Activated CD8-positive, alpha-beta T cell treated with anti-CD3 and anti-CD28 coated beads, Interleukin-2, amount 10 ng/mL, durations not matched to agents 7 days and 5 days (primary cell): ENCODE measurements at regions not wholly inside any gene's neighbourhood (a gene's known extent, or its start where the extent isn't known, plus 50 kb on each side); places are given as distances from the start of the nearest gene placed in this dataset.

ENCODE experiments used
- ATAC-seq: fragments of 150-1000 bp; cut with Tn5 transposase; one replicate; pipeline ENCODE4 v1.10.0; 2021; ENCODE audit warnings: moderate library complexity
- CTCF ChIA-PET: fragments of 350-600 bp; sonication (Branson Sonifier 250); formaldehyde crosslinking; loops from one replicate; lab custom pipeline; 2021; ENCODE audit warnings: antibody characterized with exemption; lab: Charles Lee
- POLR2A ChIA-PET: fragments of 350-600 bp; sonication (Branson Sonifier 250); formaldehyde crosslinking; loops from one replicate; lab custom pipeline; 2021; ENCODE audit warnings: antibody characterized with exemption; lab: Charles Lee
- DNase-seq: peaks from one replicate; pipeline ENCODE4 v3.0.0-alpha.2; 2020
- H3K27ac Mint-ChIP-seq: one replicate; pipeline ENCODE4 v1.8.0; 2021; ENCODE audit warnings: mild to moderate bottlenecking, mixed read lengths
- H3K27me3 Mint-ChIP-seq: one replicate; pipeline ENCODE4 v1.8.0; 2021; ENCODE audit warnings: low read depth, mixed read lengths
- H3K36me3 Mint-ChIP-seq: one replicate; pipeline ENCODE4 v1.8.0; 2021; ENCODE audit warnings: low read depth, mixed read lengths
- H3K4me1 Mint-ChIP-seq: one replicate; pipeline ENCODE4 v1.8.0; 2021; ENCODE audit warnings: low read depth, mixed read lengths
- H3K4me3 Mint-ChIP-seq: one replicate; pipeline ENCODE4 v1.8.0; 2021; ENCODE audit warnings: mild to moderate bottlenecking, mixed read lengths
- H3K9me3 Mint-ChIP-seq: one replicate; pipeline ENCODE4 v1.8.0; 2022; ENCODE audit warnings: mixed read lengths; ENCODE audit not compliant: insufficient read depth

DNA sequence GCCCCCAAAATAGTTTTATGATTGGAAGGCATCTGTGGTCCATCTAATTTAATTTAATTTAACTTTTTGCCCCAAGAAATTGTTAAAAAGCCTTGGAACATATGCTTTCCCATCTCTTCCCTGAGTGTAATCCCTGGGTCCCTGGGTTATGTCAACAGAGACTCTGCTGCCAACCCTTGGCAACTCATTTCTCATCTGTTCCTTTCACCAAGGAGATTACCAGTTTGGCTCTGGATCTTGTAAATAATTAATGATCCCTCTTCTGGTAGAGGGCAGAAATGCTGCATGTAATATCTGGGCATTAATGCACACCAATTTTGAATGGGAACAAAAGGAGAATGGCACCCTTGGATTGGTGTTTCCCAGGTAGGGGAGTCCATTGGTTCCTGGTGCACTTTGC is 514.2 kb downstream of the CCSER2 start:
- H3K27ac Mint-ChIP-seq = no peak overlapping the region
- no peaks in the 10 kb centered on the region for H3K36me3 Mint-ChIP-seq
- CTCF ChIA-PET = no interaction called here
- DNase-seq (no peak), ATAC-seq (no peak)
- H3K4me1 Mint-ChIP-seq = no peaks in the 10 kb centered on the region
- no peak overlapping the region for H3K4me3 Mint-ChIP-seq
- no peaks in the 10 kb centered on the region for H3K27me3 Mint-ChIP-seq
- no peaks in the 10 kb centered on the region for H3K9me3 Mint-ChIP-seq
- POLR2A ChIA-PET = no interaction called here

DNA sequence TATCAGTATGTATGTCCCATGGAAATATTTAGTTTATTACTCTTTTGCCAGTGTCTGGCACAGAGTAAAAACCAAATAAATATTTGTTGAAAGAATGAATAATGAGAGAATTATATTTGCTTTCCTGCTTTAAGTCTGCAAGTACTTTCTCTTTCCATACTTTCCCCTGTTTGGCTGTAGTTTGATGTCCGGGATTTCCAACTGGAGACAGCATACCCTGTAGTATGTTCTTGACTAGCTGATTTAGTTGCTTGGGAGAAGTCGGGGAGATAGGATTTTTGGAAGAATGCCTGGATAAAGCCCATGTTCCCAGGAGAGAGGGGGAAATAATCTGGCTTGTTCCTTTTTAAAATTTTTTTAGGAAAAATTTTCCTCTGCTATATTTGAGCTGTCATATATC is 516.1 kb downstream of the CCSER2 start:
- Mint-ChIP-seq H3K4me1 (no peaks in the 10 kb centered on the region), H3K27ac (no peak overlapping the region), H3K36me3 (no peaks in the 10 kb centered on the region), H3K27me3 (no peaks in the 10 kb centered on the region), H3K9me3 (no peaks in the 10 kb centered on the region), H3K4me3 (no peak overlapping the region)
- DNase-seq (no peak), ATAC-seq (no peak)
- ChIA-PET POLR2A (no interaction called here), CTCF (no interaction called here)

DNA sequence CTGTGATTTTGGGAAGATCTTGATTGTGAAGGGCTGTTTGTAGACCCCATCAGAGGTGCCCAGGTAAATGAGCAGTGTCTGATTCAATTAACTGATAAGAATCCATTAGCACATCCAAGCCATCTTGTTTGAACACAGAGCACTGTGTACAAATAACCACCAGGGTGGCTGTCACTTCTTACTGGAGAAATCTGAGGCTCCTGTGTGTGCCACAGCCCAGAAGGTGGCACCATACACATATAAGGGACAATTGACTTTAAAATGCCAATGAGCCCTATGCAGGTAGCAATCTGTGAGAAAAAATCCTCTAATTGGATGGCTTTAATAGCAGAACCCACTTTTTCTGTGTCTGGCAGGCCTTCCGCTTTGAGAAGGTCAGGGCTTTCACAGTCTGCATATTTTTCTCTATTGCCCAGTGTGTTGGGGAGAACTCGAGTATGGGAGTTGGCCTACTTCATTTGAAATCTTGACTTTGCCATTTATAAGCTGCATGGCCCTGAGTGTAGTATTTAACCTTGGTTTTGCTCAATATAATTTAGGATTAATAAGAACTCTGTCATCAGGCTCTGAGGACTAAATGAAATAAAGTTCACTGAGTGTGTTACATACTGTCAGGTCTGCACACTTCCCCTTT is 517.4 kb downstream of the CCSER2 start:
- DNase-seq (no peak), ATAC-seq (no peak)
- no peaks in the 10 kb centered on the region for H3K27me3 Mint-ChIP-seq
- POLR2A ChIA-PET = no interaction called here
- no peak overlapping the region for H3K27ac Mint-ChIP-seq
- H3K4me1 Mint-ChIP-seq = no peaks in the 10 kb centered on the region
- H3K9me3 Mint-ChIP-seq = no peaks in the 10 kb centered on the region
- H3K4me3 Mint-ChIP-seq = no peak overlapping the region
- H3K36me3 Mint-ChIP-seq = no peaks in the 10 kb centered on the region
- CTCF ChIA-PET = no interaction called here

DNA sequence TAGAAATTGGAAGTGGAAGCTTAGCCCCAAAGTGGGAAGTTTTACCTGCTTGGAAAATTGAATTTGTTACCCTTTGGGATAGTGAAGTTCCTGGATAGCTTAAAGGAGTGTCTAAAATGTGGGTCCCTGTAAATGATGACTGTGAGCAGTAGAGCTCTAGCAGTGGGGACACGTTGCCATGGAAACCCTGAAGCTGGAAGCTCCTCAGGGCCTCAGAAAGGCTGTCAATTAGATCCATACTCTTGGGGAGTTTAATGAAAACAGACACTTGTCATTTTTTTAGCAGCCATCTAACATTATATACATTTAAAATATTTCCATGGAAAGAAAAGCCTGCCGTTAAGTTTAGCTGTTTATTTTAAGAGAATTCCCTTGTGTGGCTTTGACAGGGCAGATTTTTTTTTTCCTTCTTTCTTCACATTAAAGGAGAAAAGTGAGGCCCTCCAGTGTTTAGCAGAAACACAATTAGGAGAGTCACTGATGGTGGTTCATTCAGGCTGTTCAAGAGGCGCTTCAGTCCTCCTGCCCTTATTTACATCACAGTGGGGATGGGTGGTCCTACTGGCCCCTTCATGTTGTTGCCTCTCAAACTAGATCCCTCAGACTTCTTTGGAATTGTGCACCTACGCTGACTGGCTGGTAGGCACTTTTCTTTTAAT is 518.4 kb downstream of the CCSER2 start:
- Mint-ChIP-seq H3K27ac (no peak overlapping the region), H3K4me3 (no peak overlapping the region), H3K36me3 (no peaks in the 10 kb centered on the region), H3K27me3 (no peaks in the 10 kb centered on the region), H3K4me1 (no peaks in the 10 kb centered on the region), H3K9me3 (no peaks in the 10 kb centered on the region)
- ChIA-PET POLR2A (no interaction called here), CTCF (no interaction called here)
- DNase-seq = no peak
- no peak for ATAC-seq

DNA sequence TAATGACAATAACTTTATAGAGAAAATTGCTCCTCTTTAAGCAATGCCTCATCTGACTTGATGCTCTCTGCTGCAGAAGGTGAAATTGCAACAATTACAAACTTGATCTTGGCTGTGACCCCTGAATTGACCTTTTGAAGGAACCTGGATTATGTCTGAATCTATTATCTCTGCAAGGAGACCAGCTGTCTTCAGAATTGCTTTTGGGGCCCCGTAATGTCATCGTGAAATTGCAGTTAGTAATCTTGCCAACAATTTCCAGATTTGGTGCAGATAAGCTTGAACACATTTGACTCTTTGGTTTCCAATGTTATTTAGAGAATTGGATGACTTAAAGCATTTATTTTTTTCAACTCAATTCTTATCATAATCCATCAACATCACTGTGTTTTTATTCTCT is 520.6 kb downstream of the CCSER2 start:
- no peaks in the 10 kb centered on the region for H3K4me1 Mint-ChIP-seq
- ChIA-PET CTCF (no interaction called here), POLR2A (no interaction called here)
- H3K4me3 Mint-ChIP-seq = no peak overlapping the region
- H3K9me3 Mint-ChIP-seq = no peaks in the 10 kb centered on the region
- no peak overlapping the region for H3K27ac Mint-ChIP-seq
- ATAC-seq (no peak), DNase-seq (no peak)
- H3K27me3 Mint-ChIP-seq = no peaks in the 10 kb centered on the region
- H3K36me3 Mint-ChIP-seq = no peaks in the 10 kb centered on the region

DNA sequence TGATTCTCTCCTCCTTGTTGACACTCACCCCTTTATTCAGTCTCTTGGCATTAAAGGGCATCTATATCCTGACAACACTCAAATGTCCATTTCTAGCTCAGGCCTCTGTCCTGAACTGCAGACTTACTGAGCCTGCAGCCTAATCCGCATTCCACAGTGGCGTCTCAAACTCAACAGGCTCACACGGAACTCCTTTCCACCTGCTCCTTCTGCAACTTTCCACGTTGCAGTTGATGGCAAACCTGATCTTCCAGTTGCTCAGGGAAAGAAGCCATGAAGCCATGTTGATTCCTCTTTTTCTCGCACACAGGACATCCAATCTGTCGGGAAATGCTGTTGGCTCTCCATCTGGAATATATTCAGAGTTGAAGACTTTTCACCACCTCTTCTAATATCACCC is 522.4 kb downstream of the CCSER2 start:
- no peaks in the 10 kb centered on the region for H3K9me3 Mint-ChIP-seq
- POLR2A ChIA-PET = no interaction called here
- no peak overlapping the region for H3K27ac Mint-ChIP-seq
- H3K27me3 Mint-ChIP-seq = no peaks in the 10 kb centered on the region
- DNase-seq = no peak
- CTCF ChIA-PET = no interaction called here
- H3K4me1 Mint-ChIP-seq = no peaks in the 10 kb centered on the region
- H3K4me3 Mint-ChIP-seq = no peak overlapping the region
- H3K36me3 Mint-ChIP-seq = no peaks in the 10 kb centered on the region
- ATAC-seq = no peak

DNA sequence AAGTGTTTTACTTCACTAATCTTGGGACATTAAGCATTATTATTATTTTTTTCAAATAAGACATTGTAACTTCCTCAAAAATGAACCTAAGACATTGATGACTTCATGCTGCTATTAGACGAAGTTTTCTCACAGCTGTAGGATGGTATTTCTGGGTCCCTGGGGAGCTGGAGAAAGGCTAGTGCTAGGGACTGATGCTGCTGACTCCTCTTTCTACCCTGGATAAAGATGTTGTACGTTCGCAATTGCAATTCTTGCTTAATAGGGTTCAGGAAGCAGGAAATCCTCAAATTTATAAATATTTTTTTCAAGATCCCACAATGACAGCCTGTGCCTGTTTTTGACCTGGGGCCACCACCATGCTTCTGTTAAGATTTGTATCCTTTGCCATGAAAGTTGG is 526.0 kb downstream of the CCSER2 start:
- no peaks in the 10 kb centered on the region for H3K36me3 Mint-ChIP-seq
- ATAC-seq = no peak
- CTCF ChIA-PET = no interaction called here
- no peak overlapping the region for H3K27ac Mint-ChIP-seq
- POLR2A ChIA-PET = no interaction called here
- H3K4me3 Mint-ChIP-seq = no peak overlapping the region
- H3K27me3 Mint-ChIP-seq = no peaks in the 10 kb centered on the region
- H3K4me1 Mint-ChIP-seq = no peaks in the 10 kb centered on the region
- no peaks in the 10 kb centered on the region for H3K9me3 Mint-ChIP-seq
- no peak for DNase-seq

DNA sequence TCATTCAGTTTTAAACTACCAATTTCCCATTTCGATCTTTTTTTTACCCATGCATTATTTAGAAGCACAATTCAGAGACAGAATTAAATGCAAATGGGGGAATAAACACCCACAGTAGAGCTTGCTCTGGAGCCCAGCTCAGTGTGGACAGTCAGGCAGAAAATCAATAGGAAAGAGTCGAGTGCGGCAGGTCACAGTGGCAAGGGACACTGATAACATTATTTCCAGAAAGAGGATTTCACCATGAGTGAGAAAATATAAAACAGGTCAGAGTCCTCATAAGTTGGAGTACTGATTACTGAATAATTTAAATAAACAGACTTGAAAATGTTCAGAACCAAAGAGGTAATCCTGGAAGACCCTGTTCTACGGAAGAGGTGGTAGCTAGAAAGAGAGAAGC is 532.5 kb downstream of the CCSER2 start:
- ATAC-seq = no peak
- Mint-ChIP-seq H3K27me3 (no peaks in the 10 kb centered on the region), H3K36me3 (no peaks in the 10 kb centered on the region), H3K4me3 (no peak overlapping the region), H3K9me3 (no peaks in the 10 kb centered on the region), H3K27ac (no peak overlapping the region), H3K4me1 (no peaks in the 10 kb centered on the region)
- ChIA-PET CTCF (no interaction called here), POLR2A (no interaction called here)
- no peak for DNase-seq

DNA sequence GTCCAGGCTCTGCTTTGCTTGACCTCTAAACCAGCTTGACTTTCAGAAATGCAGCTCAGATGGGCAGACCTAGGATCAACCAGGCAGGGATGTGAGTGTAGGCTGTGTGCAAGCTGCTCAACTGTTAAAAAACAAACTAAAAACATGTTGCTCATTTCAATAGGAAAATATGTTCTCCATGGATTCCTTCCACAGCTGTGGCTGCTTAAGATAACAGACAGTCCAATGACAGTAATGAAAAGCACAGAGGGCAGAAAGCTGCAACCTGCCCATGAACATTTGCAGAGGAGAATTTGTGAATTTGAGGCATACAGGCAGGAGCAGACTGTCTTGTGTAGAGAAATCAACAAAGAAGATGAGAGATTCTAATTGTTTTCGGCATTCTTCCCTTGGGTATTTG is 534.2 kb downstream of the CCSER2 start:
- ATAC-seq (no peak), DNase-seq (no peak)
- no peak overlapping the region for H3K27ac Mint-ChIP-seq
- CTCF ChIA-PET = no interaction called here
- H3K36me3 Mint-ChIP-seq = no peaks in the 10 kb centered on the region
- no peaks in the 10 kb centered on the region for H3K27me3 Mint-ChIP-seq
- H3K4me1 Mint-ChIP-seq = no peaks in the 10 kb centered on the region
- H3K9me3 Mint-ChIP-seq = no peaks in the 10 kb centered on the region
- POLR2A ChIA-PET = no interaction called here
- H3K4me3 Mint-ChIP-seq = no peak overlapping the region

DNA sequence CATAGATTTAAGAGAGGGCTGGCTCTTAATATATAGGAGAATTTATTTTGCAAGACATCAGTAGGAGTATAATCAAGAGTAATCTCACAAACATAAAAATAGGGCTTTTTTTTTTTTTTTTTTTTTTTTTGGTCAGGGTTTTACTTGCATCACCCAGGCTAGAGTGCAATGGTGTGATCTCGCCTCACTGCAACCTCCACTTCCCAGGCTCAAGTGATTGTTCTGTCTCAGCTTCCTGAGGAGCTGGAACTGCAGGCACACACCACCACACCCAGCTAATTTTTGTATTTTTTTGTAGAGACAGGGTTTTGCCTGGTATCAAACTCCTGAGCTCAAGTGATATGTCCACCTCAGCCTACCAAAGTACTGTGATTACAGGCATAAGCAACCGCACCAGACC is 535.3 kb downstream of the CCSER2 start:
- Mint-ChIP-seq H3K27ac (no peak overlapping the region), H3K4me3 (no peak overlapping the region), H3K27me3 (no peaks in the 10 kb centered on the region), H3K9me3 (no peaks in the 10 kb centered on the region), H3K36me3 (no peaks in the 10 kb centered on the region), H3K4me1 (no peaks in the 10 kb centered on the region)
- CTCF ChIA-PET = no interaction called here
- ATAC-seq (no peak), DNase-seq (no peak)
- POLR2A ChIA-PET = no interaction called here

DNA sequence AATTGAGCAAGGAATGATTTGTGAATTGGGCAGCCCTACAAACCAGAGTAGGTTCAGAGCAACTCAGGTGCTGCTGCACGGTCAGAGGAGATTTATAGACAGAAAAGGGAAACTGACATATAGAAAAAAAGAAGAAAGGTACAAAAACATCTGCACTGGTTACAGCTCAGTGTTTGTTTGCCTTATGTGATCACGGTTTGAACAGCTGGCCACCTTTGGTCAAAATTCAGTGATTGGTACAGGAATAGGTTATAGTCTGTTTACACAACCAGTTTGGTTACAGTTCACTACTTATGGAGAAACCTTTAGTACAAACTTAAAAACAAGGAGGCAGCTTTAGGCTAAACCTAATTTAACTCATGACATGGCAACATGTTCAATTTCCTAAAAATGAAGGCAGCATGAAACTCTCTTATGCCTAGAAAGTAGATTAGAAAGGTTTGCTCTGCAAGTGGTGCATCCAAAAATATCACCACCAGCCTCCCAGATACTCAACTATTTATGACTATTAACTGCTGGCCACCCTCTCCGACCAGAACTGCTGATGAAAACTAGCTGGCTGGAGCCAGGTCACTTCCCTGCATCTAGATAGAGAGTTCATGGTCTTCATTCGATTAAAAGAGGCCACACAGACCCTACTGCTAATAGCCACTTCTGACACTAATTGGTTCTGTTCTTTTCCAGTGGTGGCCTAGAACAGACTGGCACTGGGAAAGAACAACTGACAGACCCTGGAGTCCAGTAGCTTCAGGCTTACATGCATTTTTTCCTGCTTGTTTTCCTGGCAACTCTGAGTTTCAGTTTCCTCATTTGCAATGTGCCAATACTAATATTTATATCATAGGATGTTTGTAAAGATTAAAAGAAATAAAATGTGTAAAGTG is 548.0 kb downstream of the CCSER2 start:
- Mint-ChIP-seq H3K27me3 (no peaks in the 10 kb centered on the region), H3K27ac (no peak overlapping the region), H3K4me1 (no peaks in the 10 kb centered on the region), H3K4me3 (no peak overlapping the region), H3K36me3 (no peaks in the 10 kb centered on the region), H3K9me3 (no peaks in the 10 kb centered on the region)
- CTCF ChIA-PET = no interaction called here
- POLR2A ChIA-PET = no interaction called here
- DNase-seq = no peak
- ATAC-seq = no peak

DNA sequence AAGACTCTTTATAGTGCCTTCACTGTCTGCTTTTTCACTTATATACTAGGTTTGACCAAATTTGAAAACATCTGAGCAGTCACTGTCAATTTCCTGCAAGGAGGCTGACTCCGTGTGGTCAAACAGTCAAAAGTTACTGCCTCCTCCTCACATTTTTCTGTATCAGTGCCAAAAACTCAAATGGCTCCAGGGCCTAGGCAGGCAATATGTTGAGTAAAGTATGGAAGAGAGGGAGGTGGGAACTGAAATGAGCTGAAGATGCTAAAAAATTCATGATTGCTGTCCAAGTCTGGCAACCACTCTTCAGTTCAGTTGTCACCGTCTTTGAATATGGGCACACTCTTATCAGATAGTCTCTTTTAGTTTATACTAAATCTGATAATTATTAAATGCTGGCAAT is 551.6 kb downstream of the CCSER2 start:
- DNase-seq (no peak), ATAC-seq (no peak)
- Mint-ChIP-seq H3K27me3 (no peaks in the 10 kb centered on the region), H3K9me3 (no peaks in the 10 kb centered on the region), H3K4me1 (no peaks in the 10 kb centered on the region), H3K36me3 (no peaks in the 10 kb centered on the region), H3K4me3 (no peak overlapping the region), H3K27ac (no peak overlapping the region)
- ChIA-PET CTCF (no interaction called here), POLR2A (no interaction called here)
